ENCODE measurements at regions not wholly inside any gene's neighbourhood (a gene's known extent, or its start where the extent isn't known, plus 50 kb on each side); places are given as distances from the start of the nearest gene placed in this dataset.

DNA sequence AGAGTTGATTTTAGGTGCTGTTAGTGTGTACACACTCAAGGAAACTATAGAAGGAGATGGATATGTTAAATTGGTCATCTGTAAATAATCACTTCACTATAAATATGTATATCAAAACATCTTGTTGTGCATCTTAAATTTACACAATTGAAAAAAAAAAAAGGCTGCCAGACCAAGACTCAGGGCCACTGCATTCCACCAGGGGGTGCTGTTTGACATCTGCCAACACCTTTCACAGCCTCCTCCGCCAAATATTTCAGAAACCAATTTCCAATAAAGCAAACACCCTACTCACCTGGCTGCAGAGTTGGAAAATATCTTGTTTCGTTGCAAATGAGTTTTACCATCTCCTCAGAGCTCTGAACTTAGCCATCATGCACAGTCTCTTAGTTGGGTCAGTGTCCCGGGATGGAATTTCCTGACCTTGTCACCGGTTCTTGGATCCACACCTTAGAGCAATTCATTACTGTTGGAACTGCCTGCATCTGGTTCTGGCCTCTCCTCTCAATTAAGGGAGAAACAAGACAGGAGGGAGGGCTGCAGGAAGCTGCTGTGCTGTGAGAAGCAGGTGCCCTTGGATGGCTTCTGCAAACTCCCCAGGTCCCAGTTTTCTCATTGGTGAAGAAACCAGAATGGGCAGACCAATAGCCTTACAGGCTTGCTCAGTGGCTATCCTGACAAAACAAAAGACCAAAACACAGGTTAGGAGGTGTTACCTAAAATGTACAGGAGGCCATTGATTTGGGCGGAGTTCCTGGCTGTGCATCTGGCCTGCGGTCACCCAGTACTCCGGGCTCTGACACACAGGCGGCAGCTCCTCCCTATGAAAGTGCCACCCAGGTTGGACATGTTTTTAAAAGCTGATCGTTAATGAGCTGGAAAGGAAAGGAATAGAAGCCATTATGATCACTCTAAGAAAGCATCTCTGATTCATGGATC, 746.6 kb downstream of the UQCRFS1 start:
- no peak overlapping the region for H3K4me3 ChIP-seq (replicated peaks in 1 of 2; ENCODE audit: low read depth in 2 of 2, low read length in 2 of 2)
- TF ChIP-seq, protein P1, sequence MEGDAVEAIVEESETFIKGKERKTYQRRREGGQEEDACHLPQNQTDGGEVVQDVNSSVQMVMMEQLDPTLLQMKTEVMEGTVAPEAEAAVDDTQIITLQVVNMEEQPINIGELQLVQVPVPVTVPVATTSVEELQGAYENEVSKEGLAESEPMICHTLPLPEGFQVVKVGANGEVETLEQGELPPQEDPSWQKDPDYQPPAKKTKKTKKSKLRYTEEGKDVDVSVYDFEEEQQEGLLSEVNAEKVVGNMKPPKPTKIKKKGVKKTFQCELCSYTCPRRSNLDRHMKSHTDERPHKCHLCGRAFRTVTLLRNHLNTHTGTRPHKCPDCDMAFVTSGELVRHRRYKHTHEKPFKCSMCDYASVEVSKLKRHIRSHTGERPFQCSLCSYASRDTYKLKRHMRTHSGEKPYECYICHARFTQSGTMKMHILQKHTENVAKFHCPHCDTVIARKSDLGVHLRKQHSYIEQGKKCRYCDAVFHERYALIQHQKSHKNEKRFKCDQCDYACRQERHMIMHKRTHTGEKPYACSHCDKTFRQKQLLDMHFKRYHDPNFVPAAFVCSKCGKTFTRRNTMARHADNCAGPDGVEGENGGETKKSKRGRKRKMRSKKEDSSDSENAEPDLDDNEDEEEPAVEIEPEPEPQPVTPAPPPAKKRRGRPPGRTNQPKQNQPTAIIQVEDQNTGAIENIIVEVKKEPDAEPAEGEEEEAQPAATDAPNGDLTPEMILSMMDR (IDR thresholded peaks at IDR 0.05; ENCODE audit: low read depth, low read length), result peak; percentile 88
- DNase-seq (ENCODE audit: low read depth in 2 of 2), result peak; percentile 60 to 80

DNA sequence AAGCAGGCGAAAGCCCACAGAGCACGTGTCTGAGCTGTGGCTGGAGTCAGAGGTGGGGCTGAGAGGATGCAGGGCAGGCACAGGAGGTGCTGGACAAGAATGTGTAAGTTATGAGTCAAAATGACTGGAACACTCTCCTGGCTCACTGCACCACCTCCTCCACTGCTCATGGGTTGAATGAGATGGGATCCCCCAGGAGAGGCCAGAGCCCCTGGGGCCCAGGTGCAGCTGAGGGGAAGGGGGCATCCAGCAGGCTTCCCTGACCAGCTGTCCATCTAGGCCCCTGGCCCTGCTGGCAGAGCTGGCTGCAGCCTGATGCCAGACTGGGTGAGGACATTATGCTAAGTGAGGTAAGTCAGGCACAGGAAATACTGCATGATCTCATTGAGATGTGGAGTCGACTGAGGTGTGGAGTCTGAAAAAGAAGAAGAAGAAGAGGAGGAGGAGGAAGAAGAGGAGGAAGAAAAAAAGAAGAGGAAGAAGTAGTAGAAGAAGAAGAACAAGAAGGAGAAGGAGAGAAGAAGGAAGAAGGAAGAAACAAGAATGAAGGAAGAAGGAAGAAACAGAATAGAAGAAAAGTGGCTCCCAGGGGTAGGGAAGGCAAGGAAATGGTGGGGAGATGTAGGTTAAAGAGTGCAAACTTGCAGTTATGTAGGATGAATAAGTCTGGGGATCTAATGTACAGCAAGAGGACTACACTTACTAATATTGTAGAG, 747.4 kb downstream of the UQCRFS1 start:
- TF ChIP-seq, protein P1 (IDR thresholded peaks at IDR 0.05; ENCODE audit: low read depth, low read length), result no peak
- no peak overlapping the region for H3K4me3 ChIP-seq (replicated peaks in 1 of 2; ENCODE audit: low read depth in 2 of 2, low read length in 2 of 2)
- peak in 1 of 2 donors; percentile 72 for DNase-seq (ENCODE audit: low read depth in 2 of 2)

DNA sequence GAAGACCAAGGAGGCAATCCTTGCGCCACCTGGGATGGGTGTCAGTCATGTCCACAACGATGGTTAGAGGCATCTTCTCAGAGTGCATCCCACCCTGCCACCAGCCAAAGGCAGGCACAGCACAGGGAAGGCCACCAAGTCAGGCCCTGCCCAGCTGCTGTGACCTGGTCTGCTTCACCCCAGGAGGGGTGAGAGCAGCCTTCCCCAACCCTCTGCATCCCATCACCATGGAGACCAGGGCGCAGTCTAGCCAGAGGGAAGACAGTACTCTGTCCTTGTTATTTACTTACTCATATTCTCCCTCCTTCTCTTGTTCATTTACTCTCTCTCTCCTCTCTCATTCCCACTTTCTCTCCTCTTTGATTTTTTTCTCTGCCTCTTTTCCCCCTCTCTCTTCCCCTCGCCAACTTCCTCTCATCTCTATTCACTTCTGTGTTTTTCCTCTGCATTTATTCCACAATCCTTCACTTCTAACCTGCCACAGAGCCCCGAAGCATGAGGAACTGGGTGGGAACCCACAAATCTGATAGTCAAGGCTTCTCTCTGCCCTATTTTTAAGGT, 749.4 kb downstream of the UQCRFS1 start:
- TF ChIP-seq, protein P1 (IDR thresholded peaks at IDR 0.05; ENCODE audit: low read depth, low read length), result no peak
- DNase-seq (ENCODE audit: low read depth in 2 of 2), result no peak
- H3K4me3 ChIP-seq (replicated peaks in 1 of 2; ENCODE audit: low read depth in 2 of 2, low read length in 2 of 2), result no peak overlapping the region

DNA sequence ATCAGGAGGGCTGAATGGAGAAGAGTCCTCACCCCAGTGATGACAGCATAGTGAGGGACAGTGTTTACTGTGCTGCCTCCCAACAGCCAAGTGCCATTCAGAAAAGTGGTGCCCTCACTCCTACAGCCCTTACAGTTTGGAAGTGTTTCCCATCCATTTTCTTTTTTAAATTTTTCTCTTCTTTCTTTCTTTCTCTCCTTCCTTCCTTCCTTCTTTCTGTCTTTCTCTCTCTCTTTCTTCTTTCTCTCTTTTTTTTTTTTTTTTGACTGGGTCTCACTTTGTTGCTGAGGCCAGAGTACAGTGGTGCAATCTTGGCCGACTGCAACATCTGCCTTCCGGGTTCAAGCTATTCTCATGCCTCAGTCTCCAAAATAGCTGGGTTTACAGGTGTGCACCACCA, 755.3 kb downstream of the UQCRFS1 start:
- no peak for DNase-seq (ENCODE audit: low read depth in 2 of 2)
- TF ChIP-seq, protein P1 (IDR thresholded peaks at IDR 0.05; ENCODE audit: low read depth, low read length), result no peak

DNA sequence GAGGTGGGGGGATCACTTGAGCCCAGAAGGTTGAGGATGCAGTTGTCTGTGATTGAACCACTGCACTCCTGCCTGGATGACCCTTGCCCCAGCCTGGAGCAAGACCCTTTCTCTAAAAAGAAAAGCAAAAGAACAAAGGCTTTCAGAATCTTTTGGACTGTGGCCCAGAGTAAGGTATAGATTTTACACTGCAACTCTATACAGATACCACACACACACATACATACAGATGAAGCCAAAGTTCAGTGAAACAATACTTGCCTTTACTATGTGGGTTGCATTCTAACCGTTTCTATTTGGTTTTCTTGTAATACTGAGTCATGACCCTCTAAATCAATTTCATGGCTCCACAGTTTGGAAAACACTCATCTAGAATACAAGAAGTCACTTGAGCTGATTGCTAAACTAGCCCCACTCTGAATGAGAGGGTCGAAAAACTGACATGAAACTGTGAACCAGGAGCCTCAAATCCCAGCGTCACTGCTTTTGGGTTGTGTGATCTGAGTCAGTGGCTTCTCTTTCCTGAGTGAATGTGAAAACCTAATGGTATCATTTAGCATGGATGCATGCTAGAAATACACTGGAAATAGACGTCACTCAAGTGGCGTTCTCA, 756.1 kb downstream of the UQCRFS1 start:
- no peak overlapping the region for H3K4me3 ChIP-seq (replicated peaks in 1 of 2; ENCODE audit: low read depth in 2 of 2, low read length in 2 of 2)
- TF ChIP-seq, protein P1 (IDR thresholded peaks at IDR 0.05; ENCODE audit: low read depth, low read length), result no peak
- DNase-seq (ENCODE audit: low read depth in 2 of 2), result no peak

More for the DNA sequence above, 755.3 kb downstream of the UQCRFS1 start:
- no peak overlapping the region for H3K4me3 ChIP-seq (replicated peaks in 1 of 2; ENCODE audit: low read depth in 2 of 2, low read length in 2 of 2)

DNA sequence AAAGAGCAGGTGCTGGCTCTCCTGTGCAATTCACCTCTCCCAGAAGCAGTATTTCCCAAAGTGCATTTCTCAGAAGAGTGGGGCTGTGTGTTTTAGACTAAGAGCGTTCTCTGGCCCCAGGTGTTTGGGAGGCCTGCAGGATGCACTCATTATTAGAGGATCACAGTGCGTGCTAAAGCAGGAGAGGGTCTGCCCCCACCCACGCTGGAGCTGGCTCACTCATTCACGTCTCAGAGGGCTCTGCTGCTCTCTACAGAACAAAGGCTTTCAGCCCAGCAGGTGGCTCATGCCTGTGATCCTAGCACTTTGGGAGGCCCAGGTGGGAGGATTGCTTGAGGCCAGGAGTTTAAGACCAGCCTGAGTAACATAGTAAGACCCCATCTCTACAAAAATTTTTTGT, 756.7 kb downstream of the UQCRFS1 start:
- no peak overlapping the region for H3K4me3 ChIP-seq (replicated peaks in 1 of 2; ENCODE audit: low read depth in 2 of 2, low read length in 2 of 2)
- DNase-seq (ENCODE audit: low read depth in 2 of 2), result no peak
- TF ChIP-seq, protein P1 (IDR thresholded peaks at IDR 0.05; ENCODE audit: low read depth, low read length), result no peak

Measured in cardiac fibroblast (primary cell).